Mesenchymal stem cell (in vitro differentiated cells and primary cell): ENCODE measurements at regions not wholly inside any gene's neighbourhood (a gene's known extent, or its start where the extent isn't known, plus 50 kb on each side); places are given as distances from the start of the nearest gene placed in this dataset.

Experiments used
- DNase-seq: peaks from one replicate; pipeline ENCODE4 v3.0.0-alpha.2; 2013
- H2AFZ ChIP-seq: one replicate; pipeline ENCODE4 v1.6.1; 2013; ENCODE audit warnings: low read depth, mild to moderate bottlenecking, control low read depth, inconsistent platforms, low read length, moderate library complexity
- H2AK5ac ChIP-seq: 2 replicates; pipeline ENCODE4 v1.6.1; 2013; ENCODE audit warnings: low read length, moderate library complexity, mild to moderate bottlenecking, inconsistent platforms; ENCODE audit not compliant: severe bottlenecking
- H2BK120ac ChIP-seq: one replicate; pipeline ENCODE4 v1.6.1; 2013; ENCODE audit warnings: low read depth, mild to moderate bottlenecking, inconsistent platforms, low read length, moderate library complexity
- H2BK12ac ChIP-seq, 2 experiments: one replicate each; pipeline ENCODE4 v1.6.1; 2013; ENCODE audit warnings: inconsistent platforms in 2 of 2, low read length in 2 of 2, mild to moderate bottlenecking in 2 of 2, moderate library complexity in 2 of 2, control low read depth in 1 of 2
- H2BK15ac ChIP-seq: one replicate; pipeline ENCODE4 v1.6.1; 2013; ENCODE audit warnings: mild to moderate bottlenecking, low read depth, inconsistent platforms; ENCODE audit not compliant: poor library complexity, severe bottlenecking
- H2BK5ac ChIP-seq: 2 replicates; pipeline ENCODE4 v1.6.1; 2013; ENCODE audit warnings: low read depth, mild to moderate bottlenecking, low read length, control low read depth, inconsistent platforms; ENCODE audit not compliant: poor library complexity, severe bottlenecking
- H3K14ac ChIP-seq, 2 experiments: one replicate each; pipeline ENCODE4 v1.6.1; 2013; ENCODE audit warnings: inconsistent platforms in 2 of 2, low read length in 2 of 2, control low read depth in 1 of 2, mild to moderate bottlenecking in 1 of 2, moderate library complexity in 1 of 2
- H3K18ac ChIP-seq, 2 experiments: one replicate each; pipeline ENCODE4 v1.6.1; 2013; ENCODE audit warnings: inconsistent platforms in 2 of 2, low read length in 2 of 2, control low read depth in 1 of 2, low read depth in 1 of 2, mild to moderate bottlenecking in 1 of 2
- H3K23ac ChIP-seq, 2 experiments: one replicate each; pipeline ENCODE4 v1.6.1; 2013; ENCODE audit warnings: inconsistent platforms in 2 of 2, low read length in 2 of 2, mild to moderate bottlenecking in 2 of 2, moderate library complexity in 2 of 2, control low read depth in 1 of 2
- H3K27ac ChIP-seq: 2 replicates; pipeline ENCODE4 v1.5.1; 2013; ENCODE audit warnings: mild to moderate bottlenecking, moderate library complexity, low read length, control low read depth, inconsistent platforms; ENCODE audit not compliant: poor library complexity, severe bottlenecking
- H3K27me3 ChIP-seq, 2 experiments: 2 replicates each; pipeline versions ENCODE4 v1.6.1 to v1.7.0; 2013; ENCODE audit warnings: low read length in 2 of 2, mild to moderate bottlenecking in 2 of 2, moderate library complexity in 2 of 2, control low read depth in 1 of 2, inconsistent platforms in 1 of 2; ENCODE audit not compliant: control insufficient read depth in 1 of 2, insufficient read depth in 1 of 2
- H3K36me3 ChIP-seq, 2 experiments: 2 replicates each; pipeline versions ENCODE4 v1.6.1 to v1.7.0; 2013; ENCODE audit warnings: low read length in 2 of 2, control low read depth in 1 of 2, inconsistent platforms in 1 of 2, low read depth in 1 of 2, mild to moderate bottlenecking in 1 of 2; ENCODE audit not compliant: insufficient read depth in 2 of 2, control insufficient read depth in 1 of 2
- H3K4ac ChIP-seq, 2 experiments: one replicate each; pipeline ENCODE4 v1.6.1; 2013; ENCODE audit warnings: inconsistent platforms in 2 of 2, low read length in 2 of 2, mild to moderate bottlenecking in 2 of 2, moderate library complexity in 2 of 2, control low read depth in 1 of 2, low read depth in 1 of 2
- H3K4me1 ChIP-seq: 2 replicates; pipeline ENCODE4 v1.6.1; 2013; ENCODE audit warnings: low read depth, low read length, control low read depth; ENCODE audit not compliant: control insufficient read depth, insufficient read depth
- H3K4me2 ChIP-seq: 2 replicates; pipeline ENCODE4 v1.6.1; 2013; ENCODE audit warnings: low read length, mild to moderate bottlenecking, inconsistent platforms; ENCODE audit not compliant: poor library complexity, severe bottlenecking
- H3K4me3 ChIP-seq, 2 experiments: 2 replicates each; pipeline versions ENCODE4 v1.5.1 to v1.7.0; 2013; ENCODE audit warnings: low read length in 2 of 2, mild to moderate bottlenecking in 2 of 2, control low read depth in 1 of 2, low read depth in 1 of 2; ENCODE audit not compliant: insufficient read depth in 1 of 2
- H3K79me1 ChIP-seq: replicated peaks from 2 replicates; pipeline ENCODE4 v1.6.1; 2013; ENCODE audit warnings: mild to moderate bottlenecking, control low read depth, low read length, inconsistent platforms; ENCODE audit not compliant: poor library complexity, severe bottlenecking
- H3K9ac ChIP-seq: 2 replicates; pipeline ENCODE4 v1.7.0; 2013; ENCODE audit warnings: mild to moderate bottlenecking, low read length, moderate library complexity
- H3K9me3 ChIP-seq: 2 replicates; pipeline ENCODE4 v1.7.0; 2013; ENCODE audit warnings: mild to moderate bottlenecking, low read length; ENCODE audit not compliant: control insufficient read depth
- H4K8ac ChIP-seq: one replicate; pipeline ENCODE4 v1.6.1; 2013; ENCODE audit warnings: inconsistent platforms, mild to moderate bottlenecking, low read length, moderate library complexity
- H4K91ac ChIP-seq: one replicate; pipeline ENCODE4 v1.6.1; 2013; ENCODE audit warnings: mild to moderate bottlenecking, low read length, inconsistent platforms
- WGBS: methylation state at CpG from one replicate; pipeline ENCODE4 v1.1.7; 2013; ENCODE audit warnings: mixed read lengths; 5-methylcytosine and 5-hydroxymethylcytosine counted together

DNA sequence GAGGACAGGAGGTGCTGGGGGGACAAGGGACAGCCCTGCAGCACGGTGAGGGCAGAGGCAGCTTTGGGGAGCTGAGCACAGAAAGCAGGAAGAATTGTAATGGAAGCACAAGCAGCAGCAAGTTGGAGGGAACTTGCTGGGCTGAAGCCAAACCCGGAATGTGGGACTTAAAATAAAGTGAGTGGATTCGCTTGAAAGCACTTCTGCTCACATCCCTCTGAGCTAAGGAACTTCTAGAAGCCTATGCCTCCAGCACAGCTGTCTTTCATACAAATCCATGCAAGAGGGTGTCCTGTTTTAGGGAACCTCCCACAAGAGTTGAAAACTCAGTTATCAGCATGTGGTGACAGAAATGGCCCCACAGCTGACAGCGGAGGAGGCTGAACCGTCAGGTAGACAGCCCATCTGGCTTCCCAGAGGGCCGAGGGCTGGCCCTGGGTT is 71.4 kb upstream of the MLN start:
- H2BK12ac ChIP-seq = no peak overlapping the region
- DNase-seq = no peak
- WGBS = 73% methylated on average over 6 of the region's 6 CpGs

DNA sequence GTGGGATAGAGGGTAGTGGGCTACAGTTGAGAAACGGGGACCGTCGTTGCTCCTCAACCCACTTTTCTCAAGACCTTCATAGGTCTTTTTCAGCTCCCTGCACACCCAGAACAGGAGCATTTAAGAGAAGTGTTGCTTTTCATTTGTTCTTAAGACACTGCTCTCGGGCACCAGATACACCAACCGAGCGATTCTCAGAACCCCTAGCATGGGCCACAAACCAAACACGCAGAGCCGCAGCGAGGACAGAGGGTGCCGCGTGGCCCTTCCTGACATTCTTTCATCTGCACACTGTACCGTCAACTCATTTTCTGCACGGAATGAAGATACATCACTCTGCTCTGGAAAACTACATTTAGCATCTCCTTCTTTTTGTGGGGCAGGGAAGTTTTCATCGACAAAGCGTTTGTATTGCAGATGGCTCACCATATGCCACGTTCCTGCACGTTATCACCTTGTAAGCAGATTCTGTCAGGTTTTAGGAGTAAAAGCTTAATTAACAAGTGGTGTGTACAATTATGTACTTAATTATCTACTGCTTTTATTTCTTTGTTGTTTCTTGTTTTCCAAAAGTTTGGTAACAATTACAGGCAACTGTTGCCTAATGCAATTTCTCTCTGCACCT is 70.4 kb upstream of the MLN start:
- WGBS = 89% methylated on average over 16 of the region's 17 CpGs
- Histone ChIP-seq H3K36me3 (no peaks in the 10 kb centered on the region), H2BK120ac (no peak overlapping the region), H3K27me3 (peaks cover 78 to 97% of the 10 kb centered on the region in 2 experiments), H3K79me1 (no peaks in the 10 kb centered on the region), H2BK5ac (no peak overlapping the region), H2BK12ac (no peak overlapping the region), H2BK15ac (no peak overlapping the region), H2AFZ (no peak overlapping the region), H3K4me1 (peaks cover 2% of the 10 kb centered on the region), H3K9me3 (no peaks in the 10 kb centered on the region), H3K4me3 (no peak overlapping the region), H3K9ac (no peak overlapping the region), H3K18ac (no peak overlapping the region), H4K91ac (no peak overlapping the region), H3K4me2 (no peak overlapping the region), H3K14ac (no peak overlapping the region), H4K8ac (no peak overlapping the region), H2AK5ac (no peak overlapping the region), H3K23ac (no peak overlapping the region), H3K27ac (no peak overlapping the region), H3K4ac (no peak overlapping the region)
- no peak for DNase-seq

More for the DNA sequence above, 71.4 kb upstream of the MLN start:
- no peak overlapping the region for H3K9ac ChIP-seq
- H3K18ac ChIP-seq = no peak overlapping the region
- H3K23ac ChIP-seq = no peak overlapping the region
- no peak overlapping the region for H2AK5ac ChIP-seq
- H3K4me3 ChIP-seq = no peak overlapping the region
- H2BK15ac ChIP-seq = no peak overlapping the region
- H4K8ac ChIP-seq = no peak overlapping the region
- no peak overlapping the region for H2AFZ ChIP-seq
- no peak overlapping the region for H2BK120ac ChIP-seq
- no peaks in the 10 kb centered on the region for H3K79me1 ChIP-seq
- no peak overlapping the region for H4K91ac ChIP-seq
- no peaks in the 10 kb centered on the region for H3K36me3 ChIP-seq
- no peak overlapping the region for H3K4me2 ChIP-seq
- peaks cover 2% of the 10 kb centered on the region for H3K4me1 ChIP-seq
- H3K27me3 ChIP-seq = peaks cover 74 to 94% of the 10 kb centered on the region in 2 experiments
- H3K4ac ChIP-seq = no peak overlapping the region
- no peak overlapping the region for H3K14ac ChIP-seq
- no peaks in the 10 kb centered on the region for H3K9me3 ChIP-seq
- H3K27ac ChIP-seq = no peak overlapping the region
- no peak overlapping the region for H2BK5ac ChIP-seq

DNA sequence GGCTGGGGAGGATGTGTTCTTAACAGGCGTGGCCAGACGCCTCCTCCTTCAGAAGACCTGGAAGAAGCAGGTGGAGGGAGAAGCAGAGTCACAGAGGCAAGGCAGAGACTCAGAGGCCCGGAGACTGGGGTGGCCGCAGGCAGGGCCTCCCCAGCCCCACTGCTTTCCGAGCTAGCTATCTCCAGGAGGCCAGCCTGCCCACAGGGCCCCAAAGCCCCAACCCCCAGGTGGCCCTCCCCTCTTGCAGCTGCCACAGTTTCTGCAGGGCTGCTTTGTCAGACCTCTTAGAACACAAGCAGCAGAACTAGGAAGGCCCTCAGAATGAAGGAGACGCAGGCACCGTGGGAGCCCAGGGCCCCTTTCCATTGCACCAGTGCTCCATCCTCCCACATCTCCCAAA is 69.0 kb upstream of the MLN start:
- 87% methylated on average over 7 of the region's 7 CpGs for whole genome bisulfite sequencing

DNA sequence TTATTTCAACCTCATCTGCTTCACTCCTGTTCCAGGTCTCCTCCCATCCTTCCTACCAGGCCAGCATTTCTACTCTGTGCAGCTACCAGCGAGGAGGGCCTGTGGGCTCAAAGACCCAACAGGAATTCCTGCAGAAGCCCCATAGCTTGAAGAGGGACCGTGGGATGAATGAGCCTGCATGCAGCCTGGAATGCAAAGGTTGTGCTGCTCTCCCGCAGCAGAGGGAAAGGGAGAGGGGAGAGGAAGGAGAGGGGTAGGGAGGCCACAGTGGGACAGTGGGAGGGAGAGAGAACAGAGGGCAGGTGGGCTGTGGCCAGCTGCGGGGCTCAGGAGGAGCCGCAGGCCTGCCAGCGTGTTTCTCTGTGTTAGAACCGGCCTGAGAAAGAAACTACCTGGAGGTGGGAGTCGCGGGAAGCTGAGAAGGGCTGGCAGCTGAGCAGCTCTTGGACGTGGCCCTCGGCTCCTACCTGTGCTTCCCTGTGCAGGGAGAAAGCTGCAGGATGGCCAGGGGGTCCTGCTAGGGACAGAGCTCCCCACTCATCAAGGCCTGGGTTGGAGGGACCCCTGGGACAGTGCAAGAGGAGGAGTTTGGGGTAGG is 66.1 kb upstream of the MLN start:
- Histone ChIP-seq H3K4me1 (peaks cover under 1% of the 10 kb centered on the region), H3K14ac (peak overlapping the region in 1 of 2 experiments; percentile 32), H2AFZ (no peak overlapping the region), H3K9ac (no peak overlapping the region), H4K8ac (no peak overlapping the region), H3K9me3 (no peaks in the 10 kb centered on the region), H3K18ac (no peak overlapping the region), H3K36me3 (no peaks in the 10 kb centered on the region), H2BK15ac (no peak overlapping the region), H2BK5ac (no peak overlapping the region), H3K4me3 (no peak overlapping the region), H3K27me3 (peaks cover 56 to 74% of the 10 kb centered on the region in 2 experiments), H2BK12ac (no peak overlapping the region), H4K91ac (no peak overlapping the region), H3K27ac (no peak overlapping the region), H2BK120ac (no peak overlapping the region), H2AK5ac (no peak overlapping the region), H3K23ac (no peak overlapping the region), H3K4ac (no peak overlapping the region), H3K79me1 (no peaks in the 10 kb centered on the region), H3K4me2 (no peak overlapping the region)
- 73% methylated on average over 11 of the region's 11 CpGs for WGBS
- DNase-seq = no peak

More for the DNA sequence above, 69.0 kb upstream of the MLN start:
- H2AFZ ChIP-seq = no peak overlapping the region
- no peak overlapping the region for H3K18ac ChIP-seq
- no peaks in the 10 kb centered on the region for H3K9me3 ChIP-seq
- no peaks in the 10 kb centered on the region for H3K36me3 ChIP-seq
- no peak for DNase-seq
- no peak overlapping the region for H3K9ac ChIP-seq
- H3K27me3 ChIP-seq = peaks cover 71 to 93% of the 10 kb centered on the region in 2 experiments
- no peak overlapping the region for H2BK15ac ChIP-seq
- H4K8ac ChIP-seq = no peak overlapping the region
- H4K91ac ChIP-seq = no peak overlapping the region
- H2BK12ac ChIP-seq = no peak overlapping the region
- no peak overlapping the region for H3K4ac ChIP-seq
- H2AK5ac ChIP-seq = no peak overlapping the region
- no peak overlapping the region for H3K14ac ChIP-seq
- no peaks in the 10 kb centered on the region for H3K79me1 ChIP-seq
- H3K4me1 ChIP-seq = peaks cover 2% of the 10 kb centered on the region
- no peak overlapping the region for H3K27ac ChIP-seq
- H2BK120ac ChIP-seq = no peak overlapping the region
- no peak overlapping the region for H3K23ac ChIP-seq
- H3K4me2 ChIP-seq = no peak overlapping the region
- no peak overlapping the region for H3K4me3 ChIP-seq
- no peak overlapping the region for H2BK5ac ChIP-seq
